ENCODE measurements at regions not wholly inside any gene's neighbourhood (a gene's known extent, or its start where the extent isn't known, plus 50 kb on each side); places are given as distances from the start of the nearest gene placed in this dataset.

DNA sequence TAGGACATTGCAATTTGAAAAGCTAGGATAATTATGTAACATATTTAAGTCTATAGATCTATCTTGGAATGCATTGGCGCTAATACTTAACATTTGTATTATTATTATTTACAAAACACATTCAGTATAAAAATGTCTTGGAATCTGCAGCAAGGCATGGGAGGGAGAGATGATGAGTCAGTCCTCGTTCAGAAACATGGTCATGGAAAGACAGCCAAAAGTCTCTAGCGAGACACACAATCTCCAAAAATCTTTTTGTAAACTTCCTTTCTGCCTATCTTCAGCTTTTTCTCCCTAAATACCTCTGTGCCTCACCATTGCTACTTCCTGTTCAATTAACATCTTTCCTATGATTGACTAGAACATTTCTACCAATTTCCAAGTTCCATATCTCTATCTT, 188.4 kb upstream of the CACNA2D1 start:
- no peaks in the 10 kb centered on the region for H3K9me3 ChIP-seq (ENCODE audit: control insufficient read depth in 3 of 3, low read length in 3 of 3)
- no peaks in the 10 kb centered on the region for H3K36me3 ChIP-seq (ENCODE audit: control insufficient read depth in 3 of 3, insufficient read depth in 3 of 3, low read length in 3 of 3)
- no peaks in the 10 kb centered on the region for H3K4me1 ChIP-seq (ENCODE audit: control insufficient read depth in 3 of 3, insufficient read depth in 3 of 3, low read length in 3 of 3)
- H3K9ac ChIP-seq (ENCODE audit: low read depth in 1 of 3, low read length in 3 of 3): no peak overlapping the region
- H3K27ac ChIP-seq (ENCODE audit: low read depth, low read length): no peak overlapping the region
- no peaks in the 10 kb centered on the region for H3K27me3 ChIP-seq (ENCODE audit: control insufficient read depth in 3 of 3, insufficient read depth in 3 of 3, low read length in 3 of 3)
- no peak overlapping the region for H3K4me3 ChIP-seq (ENCODE audit: low read length in 3 of 3)

GRCh38 chr7:82629583-82629982, 186.0 kb upstream of the CACNA2D1 start:
- H3K36me3 ChIP-seq (ENCODE audit: control insufficient read depth in 3 of 3, insufficient read depth in 3 of 3, low read length in 3 of 3): no peaks in the 10 kb centered on the region

GRCh38 chr7:82625377-82625776, 181.8 kb upstream of the CACNA2D1 start:
- Histone ChIP-seq H3K27ac (ENCODE audit: low read depth, low read length) (no peak overlapping the region), H3K9ac (ENCODE audit: low read depth in 1 of 3, low read length in 3 of 3) (no peak overlapping the region), H3K4me1 (ENCODE audit: control insufficient read depth in 3 of 3, insufficient read depth in 3 of 3, low read length in 3 of 3) (no peaks in the 10 kb centered on the region), H3K9me3 (ENCODE audit: control insufficient read depth in 3 of 3, low read length in 3 of 3) (no peaks in the 10 kb centered on the region), H3K36me3 (ENCODE audit: control insufficient read depth in 3 of 3, insufficient read depth in 3 of 3, low read length in 3 of 3) (no peaks in the 10 kb centered on the region), H3K27me3 (ENCODE audit: control insufficient read depth in 3 of 3, insufficient read depth in 3 of 3, low read length in 3 of 3) (no peaks in the 10 kb centered on the region), H3K4me3 (ENCODE audit: low read length in 3 of 3) (no peak overlapping the region)

More at GRCh38 chr7:82629583-82629982, 186.0 kb upstream of the CACNA2D1 start:
- H3K27ac ChIP-seq (ENCODE audit: low read depth, low read length): no peak overlapping the region
- H3K4me1 ChIP-seq (ENCODE audit: control insufficient read depth in 3 of 3, insufficient read depth in 3 of 3, low read length in 3 of 3): no peaks in the 10 kb centered on the region
- no peak overlapping the region for H3K9ac ChIP-seq (ENCODE audit: low read depth in 1 of 3, low read length in 3 of 3)
- H3K4me3 ChIP-seq (ENCODE audit: low read length in 3 of 3): no peak overlapping the region
- H3K9me3 ChIP-seq (ENCODE audit: control insufficient read depth in 3 of 3, low read length in 3 of 3): no peaks in the 10 kb centered on the region
- H3K27me3 ChIP-seq (ENCODE audit: control insufficient read depth in 3 of 3, insufficient read depth in 3 of 3, low read length in 3 of 3): no peaks in the 10 kb centered on the region

GRCh38 chr7:82624965-82625364, 181.4 kb upstream of the CACNA2D1 start:
- no peak overlapping the region for H3K27ac ChIP-seq (ENCODE audit: low read depth, low read length)

DNA sequence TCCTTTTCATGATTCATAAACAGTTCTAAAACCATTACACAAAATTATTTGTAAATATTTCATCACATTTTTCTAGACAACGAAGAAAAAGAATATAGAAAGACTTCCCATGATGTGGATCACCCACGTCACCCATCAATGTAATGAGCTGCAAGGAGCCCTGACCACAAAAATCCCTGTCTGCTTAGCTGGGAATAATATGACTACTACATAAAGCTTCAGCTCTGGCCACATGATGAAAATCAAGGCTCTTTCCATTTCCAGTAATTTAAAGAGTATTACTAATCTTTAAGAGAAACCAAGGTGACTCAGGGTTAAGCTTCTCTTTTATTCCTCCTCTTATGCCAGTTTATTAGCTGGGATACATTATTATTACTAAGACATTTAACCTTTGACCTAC, 180.8 kb upstream of the CACNA2D1 start:
- H3K27ac ChIP-seq (ENCODE audit: low read depth, low read length): no peak overlapping the region
- no peaks in the 10 kb centered on the region for H3K9me3 ChIP-seq (ENCODE audit: control insufficient read depth in 3 of 3, low read length in 3 of 3)
- H3K9ac ChIP-seq (ENCODE audit: low read depth in 1 of 3, low read length in 3 of 3): no peak overlapping the region
- H3K4me3 ChIP-seq (ENCODE audit: low read length in 3 of 3): no peak overlapping the region
- no peaks in the 10 kb centered on the region for H3K27me3 ChIP-seq (ENCODE audit: control insufficient read depth in 3 of 3, insufficient read depth in 3 of 3, low read length in 3 of 3)
- no peaks in the 10 kb centered on the region for H3K36me3 ChIP-seq (ENCODE audit: control insufficient read depth in 3 of 3, insufficient read depth in 3 of 3, low read length in 3 of 3)
- H3K4me1 ChIP-seq (ENCODE audit: control insufficient read depth in 3 of 3, insufficient read depth in 3 of 3, low read length in 3 of 3): no peaks in the 10 kb centered on the region

More at GRCh38 chr7:82624965-82625364, 181.4 kb upstream of the CACNA2D1 start:
- no peaks in the 10 kb centered on the region for H3K36me3 ChIP-seq (ENCODE audit: control insufficient read depth in 3 of 3, insufficient read depth in 3 of 3, low read length in 3 of 3)
- no peaks in the 10 kb centered on the region for H3K9me3 ChIP-seq (ENCODE audit: control insufficient read depth in 3 of 3, low read length in 3 of 3)
- no peaks in the 10 kb centered on the region for H3K4me1 ChIP-seq (ENCODE audit: control insufficient read depth in 3 of 3, insufficient read depth in 3 of 3, low read length in 3 of 3)
- H3K9ac ChIP-seq (ENCODE audit: low read depth in 1 of 3, low read length in 3 of 3): no peak overlapping the region
- no peaks in the 10 kb centered on the region for H3K27me3 ChIP-seq (ENCODE audit: control insufficient read depth in 3 of 3, insufficient read depth in 3 of 3, low read length in 3 of 3)
- no peak overlapping the region for H3K4me3 ChIP-seq (ENCODE audit: low read length in 3 of 3)

DNA sequence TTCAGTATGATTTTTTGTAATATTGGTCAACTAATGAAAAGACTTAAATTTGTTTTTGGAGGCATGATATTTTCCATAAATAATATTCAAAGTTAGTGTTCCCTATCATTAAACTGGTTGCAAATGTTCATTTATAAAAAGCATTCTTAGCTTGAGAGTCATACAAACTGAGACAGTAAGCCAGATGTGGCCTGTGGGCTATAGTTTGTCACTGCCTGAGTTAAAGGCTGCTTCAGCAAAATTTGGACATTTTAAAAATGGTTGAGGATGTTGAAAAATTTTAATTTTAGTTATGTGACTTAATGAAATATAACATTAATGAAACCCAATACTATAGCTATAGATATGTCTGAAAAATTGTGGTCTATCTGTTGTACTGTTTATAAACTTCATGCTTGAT, 180.2 kb upstream of the CACNA2D1 start:
- Histone ChIP-seq H3K4me1 (ENCODE audit: control insufficient read depth in 3 of 3, insufficient read depth in 3 of 3, low read length in 3 of 3) (no peaks in the 10 kb centered on the region), H3K9me3 (ENCODE audit: control insufficient read depth in 3 of 3, low read length in 3 of 3) (no peaks in the 10 kb centered on the region), H3K36me3 (ENCODE audit: control insufficient read depth in 3 of 3, insufficient read depth in 3 of 3, low read length in 3 of 3) (no peaks in the 10 kb centered on the region), H3K4me3 (ENCODE audit: low read length in 3 of 3) (no peak overlapping the region), H3K27ac (ENCODE audit: low read depth, low read length) (no peak overlapping the region), H3K27me3 (ENCODE audit: control insufficient read depth in 3 of 3, insufficient read depth in 3 of 3, low read length in 3 of 3) (no peaks in the 10 kb centered on the region), H3K9ac (ENCODE audit: low read depth in 1 of 3, low read length in 3 of 3) (no peak overlapping the region)

GRCh38 chr7:82617156-82617555, 173.6 kb upstream of the CACNA2D1 start:
- H3K4me1 ChIP-seq (ENCODE audit: control insufficient read depth in 3 of 3, insufficient read depth in 3 of 3, low read length in 3 of 3): no peaks in the 10 kb centered on the region
- H3K4me3 ChIP-seq (ENCODE audit: low read length in 3 of 3): no peak overlapping the region
- no peaks in the 10 kb centered on the region for H3K27me3 ChIP-seq (ENCODE audit: control insufficient read depth in 3 of 3, insufficient read depth in 3 of 3, low read length in 3 of 3)
- H3K9me3 ChIP-seq (ENCODE audit: control insufficient read depth in 3 of 3, low read length in 3 of 3): no peaks in the 10 kb centered on the region
- H3K9ac ChIP-seq (ENCODE audit: low read depth in 1 of 3, low read length in 3 of 3): no peak overlapping the region
- no peak overlapping the region for H3K27ac ChIP-seq (ENCODE audit: low read depth, low read length)
- H3K36me3 ChIP-seq (ENCODE audit: control insufficient read depth in 3 of 3, insufficient read depth in 3 of 3, low read length in 3 of 3): no peaks in the 10 kb centered on the region

DNA sequence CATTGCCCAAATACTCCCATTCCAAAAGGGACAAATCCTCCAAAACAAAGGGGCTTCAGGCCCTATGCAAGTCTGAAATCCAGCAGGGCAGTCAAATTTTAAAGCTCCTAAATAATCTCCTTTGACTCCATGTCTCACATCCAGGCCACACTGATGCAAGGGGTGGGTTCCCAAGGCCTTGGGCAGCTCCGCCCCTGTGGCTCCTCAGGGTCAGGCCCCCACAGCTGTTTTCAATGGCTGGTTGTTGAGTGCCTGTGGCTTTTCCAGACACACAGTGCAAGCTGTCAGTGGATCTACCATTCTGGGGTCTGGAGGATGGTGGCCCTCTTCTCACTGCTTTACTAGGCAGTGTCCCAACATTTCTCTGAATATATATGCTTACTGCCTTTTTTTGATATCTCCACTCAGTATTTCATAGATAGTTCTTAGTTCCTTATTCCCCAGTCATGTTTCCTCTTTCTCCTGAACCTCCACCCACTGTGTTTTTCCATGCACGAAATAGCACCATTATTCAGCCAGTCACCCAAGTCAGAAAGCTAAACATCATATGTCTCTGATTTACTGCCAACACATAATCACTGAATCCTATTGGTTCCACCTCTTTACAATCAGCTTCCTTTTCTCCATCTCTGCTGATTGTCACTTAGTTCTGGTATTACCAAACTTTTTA, 172.6 kb upstream of the CACNA2D1 start:
- H3K27ac ChIP-seq (ENCODE audit: low read depth, low read length): no peak overlapping the region
- no peak overlapping the region for H3K4me3 ChIP-seq (ENCODE audit: low read length in 3 of 3)
- H3K4me1 ChIP-seq (ENCODE audit: control insufficient read depth in 3 of 3, insufficient read depth in 3 of 3, low read length in 3 of 3): no peaks in the 10 kb centered on the region
- no peaks in the 10 kb centered on the region for H3K27me3 ChIP-seq (ENCODE audit: control insufficient read depth in 3 of 3, insufficient read depth in 3 of 3, low read length in 3 of 3)
- no peaks in the 10 kb centered on the region for H3K9me3 ChIP-seq (ENCODE audit: control insufficient read depth in 3 of 3, low read length in 3 of 3)
- H3K9ac ChIP-seq (ENCODE audit: low read depth in 1 of 3, low read length in 3 of 3): no peak overlapping the region
- no peaks in the 10 kb centered on the region for H3K36me3 ChIP-seq (ENCODE audit: control insufficient read depth in 3 of 3, insufficient read depth in 3 of 3, low read length in 3 of 3)

GRCh38 chr7:82615527-82615926, 171.9 kb upstream of the CACNA2D1 start:
- Histone ChIP-seq H3K9me3 (ENCODE audit: control insufficient read depth in 3 of 3, low read length in 3 of 3) (no peaks in the 10 kb centered on the region), H3K27ac (ENCODE audit: low read depth, low read length) (no peak overlapping the region), H3K9ac (ENCODE audit: low read depth in 1 of 3, low read length in 3 of 3) (no peak overlapping the region), H3K36me3 (ENCODE audit: control insufficient read depth in 3 of 3, insufficient read depth in 3 of 3, low read length in 3 of 3) (no peaks in the 10 kb centered on the region), H3K27me3 (ENCODE audit: control insufficient read depth in 3 of 3, insufficient read depth in 3 of 3, low read length in 3 of 3) (no peaks in the 10 kb centered on the region), H3K4me1 (ENCODE audit: control insufficient read depth in 3 of 3, insufficient read depth in 3 of 3, low read length in 3 of 3) (no peaks in the 10 kb centered on the region), H3K4me3 (ENCODE audit: low read length in 3 of 3) (no peak overlapping the region)

- Histone ChIP-seq H3K27ac (ENCODE audit: low read depth, low read length) (no peak overlapping the region), H3K4me1 (ENCODE audit: control insufficient read depth in 3 of 3, insufficient read depth in 3 of 3, low read length in 3 of 3) (no peaks in the 10 kb centered on the region), H3K4me3 (ENCODE audit: low read length in 3 of 3) (no peak overlapping the region), H3K27me3 (ENCODE audit: control insufficient read depth in 3 of 3, insufficient read depth in 3 of 3, low read length in 3 of 3) (no peaks in the 10 kb centered on the region), H3K9ac (ENCODE audit: low read depth in 1 of 3, low read length in 3 of 3) (no peak overlapping the region), H3K9me3 (ENCODE audit: control insufficient read depth in 3 of 3, low read length in 3 of 3) (no peaks in the 10 kb centered on the region), H3K36me3 (ENCODE audit: control insufficient read depth in 3 of 3, insufficient read depth in 3 of 3, low read length in 3 of 3) (no peaks in the 10 kb centered on the region)
Measured at GRCh38 chr7:82609746-82610145, 166.2 kb upstream of the CACNA2D1 start.
